H9 (cell line): ENCODE measurements at regions not wholly inside any gene's neighbourhood (a gene's known extent, or its start where the extent isn't known, plus 50 kb on each side); places are given as distances from the start of the nearest gene placed in this dataset.

Experiments used
- DNase-seq: peaks from one replicate; pipeline ENCODE4 v3.0.0-alpha.2; 2017
- H2AFZ ChIP-seq: one replicate; pipeline ENCODE4 v1.6.1; 2013; ENCODE audit warnings: mild to moderate bottlenecking, low read length, control low read depth, moderate library complexity
- H2AK5ac ChIP-seq: 2 replicates; pipeline ENCODE4 v1.6.1; 2013; ENCODE audit warnings: low read length, control low read depth, mixed read lengths; ENCODE audit not compliant: insufficient read length
- H2BK120ac ChIP-seq: one replicate; pipeline ENCODE4 v1.6.1; 2013; ENCODE audit warnings: low read depth, mild to moderate bottlenecking, low read length, control low read depth, inconsistent platforms; ENCODE audit not compliant: poor library complexity, severe bottlenecking
- H2BK12ac ChIP-seq: 2 replicates; pipeline ENCODE4 v1.6.1; 2013; ENCODE audit warnings: low read length, control low read depth, mixed read lengths, low read depth; ENCODE audit not compliant: insufficient read length
- H2BK15ac ChIP-seq: 2 replicates; pipeline ENCODE4 v1.6.1; 2013; ENCODE audit warnings: low read depth, low read length, control low read depth
- H2BK20ac ChIP-seq: one replicate; pipeline ENCODE4 v1.6.1; 2013; ENCODE audit warnings: low read depth, mild to moderate bottlenecking, low read length, control low read depth, inconsistent platforms; ENCODE audit not compliant: poor library complexity, severe bottlenecking
- H2BK5ac ChIP-seq: 2 replicates; pipeline ENCODE4 v1.6.1; 2013; ENCODE audit warnings: low read length, control low read depth, mixed read lengths; ENCODE audit not compliant: insufficient read length
- H3K14ac ChIP-seq: 2 replicates; pipeline ENCODE4 v1.6.1; 2013; ENCODE audit warnings: low read length, control low read depth; ENCODE audit not compliant: insufficient read depth
- H3K18ac ChIP-seq: 2 replicates; pipeline ENCODE4 v1.6.1; 2013; ENCODE audit warnings: low read depth, mild to moderate bottlenecking, mixed read lengths, low read length, control low read depth; ENCODE audit not compliant: insufficient read length
- H3K23ac ChIP-seq: 2 replicates; pipeline ENCODE4 v1.6.1; 2013; ENCODE audit warnings: low read length, control low read depth, mixed read lengths, low read depth; ENCODE audit not compliant: insufficient read length
- H3K23me2 ChIP-seq: 2 replicates; pipeline ENCODE4 v1.6.1; 2013; ENCODE audit warnings: low read depth, mild to moderate bottlenecking, mixed read lengths, low read length, control low read depth; ENCODE audit not compliant: insufficient read length, poor library complexity, severe bottlenecking
- H3K27ac ChIP-seq: 2 replicates; pipeline ENCODE4 v1.5.1; 2013; ENCODE audit warnings: low read length, control low read depth, mixed read lengths, low read depth; ENCODE audit not compliant: insufficient read length
- H3K27me3 ChIP-seq: 2 replicates; pipeline ENCODE4 v1.6.1; 2013; ENCODE audit warnings: low read length, control low read depth, inconsistent platforms; ENCODE audit not compliant: insufficient read depth
- H3K4ac ChIP-seq: 2 replicates; pipeline ENCODE4 v1.6.1; 2013; ENCODE audit warnings: low read depth, mild to moderate bottlenecking, control low read depth, inconsistent platforms, low read length, moderate library complexity
- H3K4me1 ChIP-seq: 2 replicates; pipeline ENCODE4 v1.6.1; 2013; ENCODE audit warnings: low read length, control low read depth, inconsistent platforms; ENCODE audit not compliant: insufficient read depth
- H3K4me2 ChIP-seq: 2 replicates; pipeline ENCODE4 v1.6.1; 2013; ENCODE audit warnings: low read length, control low read depth, mixed read lengths; ENCODE audit not compliant: insufficient read length, insufficient read depth
- H3K56ac ChIP-seq: 2 replicates; pipeline ENCODE4 v1.6.1; 2013; ENCODE audit warnings: low read depth, mild to moderate bottlenecking, mixed read lengths, low read length, control low read depth; ENCODE audit not compliant: insufficient read length
- H3K79me1 ChIP-seq: 2 replicates; pipeline ENCODE4 v1.6.1; 2013; ENCODE audit warnings: low read depth, mild to moderate bottlenecking, moderate library complexity, low read length, control low read depth, inconsistent platforms; ENCODE audit not compliant: insufficient read depth, poor library complexity, severe bottlenecking
- H3K79me2 ChIP-seq: 2 replicates; pipeline ENCODE4 v1.6.1; 2013; ENCODE audit warnings: low read length, control low read depth, inconsistent platforms; ENCODE audit not compliant: insufficient read depth
- H3K9ac ChIP-seq: 2 replicates; pipeline ENCODE4 v1.6.1; 2013; ENCODE audit warnings: low read length, control low read depth, mixed read lengths; ENCODE audit not compliant: insufficient read length; ENCODE audit errors: extremely low read depth
- H3K9me3 ChIP-seq: one replicate; pipeline ENCODE4 v1.6.1; 2013; ENCODE audit warnings: low read depth, low read length, inconsistent platforms; ENCODE audit not compliant: control insufficient read depth
- H3T11ph ChIP-seq: one replicate; pipeline ENCODE4 v1.6.1; 2013; ENCODE audit warnings: mild to moderate bottlenecking, low read length, control low read depth, inconsistent platforms
- H4K20me1 ChIP-seq: one replicate; pipeline ENCODE4 v1.6.1; 2013; ENCODE audit not compliant: control insufficient read depth, insufficient read length, insufficient read depth
- H4K5ac ChIP-seq: 2 replicates; pipeline ENCODE4 v1.6.1; 2013; ENCODE audit warnings: low read depth, mild to moderate bottlenecking, mixed read lengths, low read length, control low read depth; ENCODE audit not compliant: insufficient read length
- H4K8ac ChIP-seq: replicated peaks from 2 replicates; pipeline ENCODE4 v1.6.1; 2013; ENCODE audit warnings: low read length, control low read depth, mixed read lengths, low read depth; ENCODE audit not compliant: insufficient read length
- H4K91ac ChIP-seq: 2 replicates; pipeline ENCODE4 v1.6.1; 2013; ENCODE audit warnings: low read depth, mild to moderate bottlenecking, moderate library complexity, mixed read lengths, low read length, control low read depth; ENCODE audit not compliant: insufficient read length
- H3K27ac Mint-ChIP-seq, 3 experiments: 2 replicates in 2 of 3; 3 replicates in 1 of 3; pipeline ENCODE4 v1.8.0; 2020 to 2021; ENCODE audit warnings: mixed read lengths in 3 of 3, mild to moderate bottlenecking in 1 of 3, moderate library complexity in 1 of 3
- H3K27me3 Mint-ChIP-seq: 2 replicates; pipeline ENCODE4 v1.8.0; 2021; ENCODE audit warnings: low read depth, mild to moderate bottlenecking, moderate library complexity, mixed read lengths
- H3K36me3 Mint-ChIP-seq, 3 experiments: 2 replicates in 2 of 3; 3 replicates in 1 of 3; pipeline ENCODE4 v1.8.0; 2020 to 2021; ENCODE audit warnings: low read depth in 3 of 3, mixed read lengths in 3 of 3; ENCODE audit not compliant: insufficient read depth in 1 of 3
- H3K4me1 Mint-ChIP-seq, 2 experiments: 2 replicates each; pipeline ENCODE4 v1.8.0; 2020; ENCODE audit warnings: mixed read lengths in 2 of 2
- H3K4me3 Mint-ChIP-seq, 2 experiments: 2 replicates in 1 of 2; 3 replicates in 1 of 2; pipeline ENCODE4 v1.8.0; 2020 to 2021; ENCODE audit warnings: mild to moderate bottlenecking in 2 of 2, mixed read lengths in 2 of 2, moderate library complexity in 1 of 2
- H3K9me3 Mint-ChIP-seq, 2 experiments: 2 replicates in 1 of 2; 3 replicates in 1 of 2; pipeline ENCODE4 v1.8.0; 2020; ENCODE audit warnings: mild to moderate bottlenecking in 2 of 2, mixed read lengths in 2 of 2, moderate library complexity in 1 of 2
- WGBS: extraction: QIAGEN DNeasy Blood & Tissue Kit; methylation state at CpG from one replicate; pipeline ENCODE4 v1.1.7; 2013; ENCODE audit warnings: missing lambda C conversion rate, low lambda C conversion rate, mixed read lengths; ENCODE audit not compliant: insufficient read length; ENCODE audit errors: extremely low coverage; 5-methylcytosine and 5-hydroxymethylcytosine counted together
- TF ChIP-seq, protein P1 (sequence below): fragments of 200-600 bp; sonication (generic); conservative IDR thresholded peaks from 3 replicates; pipeline ENCODE4 v1.8.0; 2021; ENCODE audit warnings: antibody characterized with exemption, mild to moderate bottlenecking

DNA sequence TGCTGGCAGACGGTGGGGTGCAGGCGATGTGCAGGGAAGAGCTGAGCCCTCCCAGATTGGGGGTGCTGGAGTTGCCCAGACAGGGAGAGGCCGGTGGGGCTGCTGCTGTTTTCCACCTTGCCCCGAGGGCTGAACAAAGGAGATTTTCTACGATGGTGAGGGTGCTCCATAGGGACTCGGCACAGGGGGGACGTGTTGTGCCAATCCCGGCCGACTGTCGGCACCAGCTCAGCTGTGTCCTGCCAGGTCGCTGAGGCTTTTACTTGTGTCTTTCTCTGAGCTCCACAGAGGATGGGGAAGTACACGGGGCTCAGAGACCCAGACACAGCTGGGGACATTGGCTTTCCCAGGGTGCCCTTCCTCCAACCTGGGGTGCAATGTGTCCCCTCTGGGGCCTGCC, 816.8 kb downstream of the BRD1 start:
- no peaks in the 10 kb centered on the region for H3K9me3 ChIP-seq
- H3K56ac ChIP-seq, result no peak overlapping the region
- no peak overlapping the region for H3K14ac ChIP-seq
- no peak overlapping the region for H3K27ac ChIP-seq
- no peak overlapping the region for H2AFZ ChIP-seq
- no peak overlapping the region for H2AK5ac ChIP-seq
- H3K18ac ChIP-seq, result no peak overlapping the region
- Mint-ChIP-seq H3K27me3 (peaks cover 4% of the 10 kb centered on the region), H3K9me3 (no peaks in the 10 kb centered on the region), H3K36me3 (no peaks in the 10 kb centered on the region), H3K4me1 (peaks cover 0 to 4% of the 10 kb centered on the region in 2 experiments; a peak in 1 of 4 replicates), H3K4me3 (no peak overlapping the region), H3K27ac (no peak overlapping the region)
- no peak overlapping the region for H3K23ac ChIP-seq
- H3K9ac ChIP-seq, result no peak overlapping the region
- WGBS, result no CpG with 5 or more reads among the region's 12 CpGs
- no peaks in the 10 kb centered on the region for H4K20me1 ChIP-seq
- no peaks in the 10 kb centered on the region for H3K23me2 ChIP-seq
- no peaks in the 10 kb centered on the region for H3K79me2 ChIP-seq
- H2BK5ac ChIP-seq, result no peak overlapping the region
- no peak overlapping the region for H2BK120ac ChIP-seq
- H4K91ac ChIP-seq, result no peak overlapping the region
- no peak overlapping the region for H2BK20ac ChIP-seq
- no peak overlapping the region for H2BK12ac ChIP-seq
- H4K8ac ChIP-seq, result no peak overlapping the region
- no peak overlapping the region for H3K4ac ChIP-seq
- no peak overlapping the region for H3T11ph ChIP-seq
- H3K4me1 ChIP-seq, result no peaks in the 10 kb centered on the region
- TF ChIP-seq, protein P1, sequence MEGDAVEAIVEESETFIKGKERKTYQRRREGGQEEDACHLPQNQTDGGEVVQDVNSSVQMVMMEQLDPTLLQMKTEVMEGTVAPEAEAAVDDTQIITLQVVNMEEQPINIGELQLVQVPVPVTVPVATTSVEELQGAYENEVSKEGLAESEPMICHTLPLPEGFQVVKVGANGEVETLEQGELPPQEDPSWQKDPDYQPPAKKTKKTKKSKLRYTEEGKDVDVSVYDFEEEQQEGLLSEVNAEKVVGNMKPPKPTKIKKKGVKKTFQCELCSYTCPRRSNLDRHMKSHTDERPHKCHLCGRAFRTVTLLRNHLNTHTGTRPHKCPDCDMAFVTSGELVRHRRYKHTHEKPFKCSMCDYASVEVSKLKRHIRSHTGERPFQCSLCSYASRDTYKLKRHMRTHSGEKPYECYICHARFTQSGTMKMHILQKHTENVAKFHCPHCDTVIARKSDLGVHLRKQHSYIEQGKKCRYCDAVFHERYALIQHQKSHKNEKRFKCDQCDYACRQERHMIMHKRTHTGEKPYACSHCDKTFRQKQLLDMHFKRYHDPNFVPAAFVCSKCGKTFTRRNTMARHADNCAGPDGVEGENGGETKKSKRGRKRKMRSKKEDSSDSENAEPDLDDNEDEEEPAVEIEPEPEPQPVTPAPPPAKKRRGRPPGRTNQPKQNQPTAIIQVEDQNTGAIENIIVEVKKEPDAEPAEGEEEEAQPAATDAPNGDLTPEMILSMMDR, result no peak
- H3K27me3 ChIP-seq, result no peaks in the 10 kb centered on the region
- no peak overlapping the region for H2BK15ac ChIP-seq
- H4K5ac ChIP-seq, result no peak overlapping the region
- no peak overlapping the region for H3K4me2 ChIP-seq
- DNase-seq, result peak; percentile 17
- no peaks in the 10 kb centered on the region for H3K79me1 ChIP-seq
